ENCODE measurements at regions not wholly inside any gene's neighbourhood (a gene's known extent, or its start where the extent isn't known, plus 50 kb on each side); places are given as distances from the start of the nearest gene placed in this dataset.

- Mint-ChIP-seq H3K9me3 (no peaks in the 10 kb centered on the region), H3K4me1 (ENCODE audit: low read depth) (no peaks in the 10 kb centered on the region), H3K4me3 (no peak overlapping the region), H3K36me3 (ENCODE audit: low read depth) (no peaks in the 10 kb centered on the region), H3K27me3 (ENCODE audit: low read depth) (no peaks in the 10 kb centered on the region), H3K27ac (no peak overlapping the region)
Observed at GRCh38 chr18:39414009-39414700, 1848.6 kb upstream of the CELF4 start.

- Mint-ChIP-seq H3K9me3 (peaks cover 3% of the 10 kb centered on the region), H3K27ac (no peak overlapping the region), H3K4me3 (no peak overlapping the region)
Observed at GRCh38 chr18:39406941-39407340, 1841.3 kb upstream of the CELF4 start.

GRCh38 chr18:39403121-39403520 lies 1837.5 kb upstream of the CELF4 start:
- Mint-ChIP-seq H3K36me3 (ENCODE audit: low read depth) (no peaks in the 10 kb centered on the region), H3K4me3 (no peak overlapping the region), H3K4me1 (ENCODE audit: low read depth) (no peaks in the 10 kb centered on the region), H3K9me3 (no peaks in the 10 kb centered on the region), H3K27me3 (ENCODE audit: low read depth) (no peaks in the 10 kb centered on the region), H3K27ac (no peak overlapping the region)

More at GRCh38 chr18:39406941-39407340, 1841.3 kb upstream of the CELF4 start:
- Mint-ChIP-seq H3K36me3 (ENCODE audit: low read depth) (no peaks in the 10 kb centered on the region), H3K4me1 (ENCODE audit: low read depth) (no peaks in the 10 kb centered on the region), H3K27me3 (ENCODE audit: low read depth) (no peaks in the 10 kb centered on the region)

- Mint-ChIP-seq H3K4me3 (no peak overlapping the region), H3K27me3 (ENCODE audit: low read depth) (no peaks in the 10 kb centered on the region), H3K4me1 (ENCODE audit: low read depth) (no peaks in the 10 kb centered on the region), H3K27ac (no peak overlapping the region), H3K36me3 (ENCODE audit: low read depth) (no peaks in the 10 kb centered on the region), H3K9me3 (peaks cover 3% of the 10 kb centered on the region)
Observed at GRCh38 chr18:39399662-39400061, 1834.1 kb upstream of the CELF4 start.

GRCh38 chr18:39396168-39396567 lies 1830.6 kb upstream of the CELF4 start:
- no peaks in the 10 kb centered on the region for H3K4me1 Mint-ChIP-seq (ENCODE audit: low read depth)
- H3K4me3 Mint-ChIP-seq = no peak overlapping the region
- peaks cover 20% of the 10 kb centered on the region for H3K9me3 Mint-ChIP-seq
- H3K36me3 Mint-ChIP-seq (ENCODE audit: low read depth) = no peaks in the 10 kb centered on the region
- H3K27ac Mint-ChIP-seq = no peak overlapping the region
- no peaks in the 10 kb centered on the region for H3K27me3 Mint-ChIP-seq (ENCODE audit: low read depth)

GRCh38 chr18:39389800-39390379 lies 1824.3 kb upstream of the CELF4 start:
- Mint-ChIP-seq H3K4me3 (no peak overlapping the region), H3K27ac (no peak overlapping the region), H3K36me3 (ENCODE audit: low read depth) (no peaks in the 10 kb centered on the region), H3K27me3 (ENCODE audit: low read depth) (no peaks in the 10 kb centered on the region), H3K4me1 (ENCODE audit: low read depth) (no peaks in the 10 kb centered on the region), H3K9me3 (peaks cover 25% of the 10 kb centered on the region)

GRCh38 chr18:39380866-39381265 lies 1815.3 kb upstream of the CELF4 start:
- no peaks in the 10 kb centered on the region for H3K4me1 Mint-ChIP-seq (ENCODE audit: low read depth)
- no peaks in the 10 kb centered on the region for H3K36me3 Mint-ChIP-seq (ENCODE audit: low read depth)
- H3K27ac Mint-ChIP-seq = no peak overlapping the region
- no peaks in the 10 kb centered on the region for H3K9me3 Mint-ChIP-seq
- no peak overlapping the region for H3K4me3 Mint-ChIP-seq
- no peaks in the 10 kb centered on the region for H3K27me3 Mint-ChIP-seq (ENCODE audit: low read depth)

- H3K27ac Mint-ChIP-seq = no peak overlapping the region
Observed at GRCh38 chr18:39380186-39380725, 1814.7 kb upstream of the CELF4 start.

GRCh38 chr18:39375066-39375465 lies 1809.5 kb upstream of the CELF4 start:
- Mint-ChIP-seq H3K4me3 (no peak overlapping the region), H3K36me3 (ENCODE audit: low read depth) (no peaks in the 10 kb centered on the region), H3K27me3 (ENCODE audit: low read depth) (no peaks in the 10 kb centered on the region), H3K27ac (no peak overlapping the region), H3K9me3 (peaks cover 4% of the 10 kb centered on the region), H3K4me1 (ENCODE audit: low read depth) (no peaks in the 10 kb centered on the region)

More at GRCh38 chr18:39380186-39380725, 1814.7 kb upstream of the CELF4 start:
- Mint-ChIP-seq H3K9me3 (no peaks in the 10 kb centered on the region), H3K36me3 (ENCODE audit: low read depth) (no peaks in the 10 kb centered on the region), H3K27me3 (ENCODE audit: low read depth) (no peaks in the 10 kb centered on the region), H3K4me3 (no peak overlapping the region), H3K4me1 (ENCODE audit: low read depth) (no peaks in the 10 kb centered on the region)

GRCh38 chr18:39371996-39372395 lies 1806.4 kb upstream of the CELF4 start:
- Mint-ChIP-seq H3K9me3 (peaks cover 4% of the 10 kb centered on the region), H3K27ac (no peak overlapping the region), H3K36me3 (ENCODE audit: low read depth) (no peaks in the 10 kb centered on the region), H3K4me1 (ENCODE audit: low read depth) (no peaks in the 10 kb centered on the region), H3K27me3 (ENCODE audit: low read depth) (no peaks in the 10 kb centered on the region), H3K4me3 (no peak overlapping the region)

GRCh38 chr18:39366656-39367055 lies 1801.1 kb upstream of the CELF4 start:
- Mint-ChIP-seq H3K36me3 (ENCODE audit: low read depth) (no peaks in the 10 kb centered on the region), H3K4me3 (no peak overlapping the region), H3K27me3 (ENCODE audit: low read depth) (no peaks in the 10 kb centered on the region)

GRCh38 chr18:39365836-39366485 lies 1800.4 kb upstream of the CELF4 start:
- no peaks in the 10 kb centered on the region for H3K36me3 Mint-ChIP-seq (ENCODE audit: low read depth)
- H3K4me1 Mint-ChIP-seq (ENCODE audit: low read depth) = no peaks in the 10 kb centered on the region
- H3K9me3 Mint-ChIP-seq = no peaks in the 10 kb centered on the region
- H3K27ac Mint-ChIP-seq = no peak overlapping the region
- H3K4me3 Mint-ChIP-seq = no peak overlapping the region
- no peaks in the 10 kb centered on the region for H3K27me3 Mint-ChIP-seq (ENCODE audit: low read depth)

More at GRCh38 chr18:39366656-39367055, 1801.1 kb upstream of the CELF4 start:
- no peaks in the 10 kb centered on the region for H3K4me1 Mint-ChIP-seq (ENCODE audit: low read depth)
- H3K27ac Mint-ChIP-seq = no peak overlapping the region
- peaks cover under 1% of the 10 kb centered on the region for H3K9me3 Mint-ChIP-seq

GRCh38 chr18:39360072-39360471 lies 1794.5 kb upstream of the CELF4 start:
- Mint-ChIP-seq H3K4me3 (no peak overlapping the region), H3K27me3 (ENCODE audit: low read depth) (no peaks in the 10 kb centered on the region), H3K9me3 (no peaks in the 10 kb centered on the region), H3K36me3 (ENCODE audit: low read depth) (no peaks in the 10 kb centered on the region), H3K4me1 (ENCODE audit: low read depth) (no peaks in the 10 kb centered on the region), H3K27ac (no peak overlapping the region)

GRCh38 chr18:39359636-39360035 lies 1794.0 kb upstream of the CELF4 start:
- no peak overlapping the region for H3K4me3 Mint-ChIP-seq
- no peaks in the 10 kb centered on the region for H3K9me3 Mint-ChIP-seq
- H3K36me3 Mint-ChIP-seq (ENCODE audit: low read depth) = no peaks in the 10 kb centered on the region
- H3K4me1 Mint-ChIP-seq (ENCODE audit: low read depth) = no peaks in the 10 kb centered on the region
- no peak overlapping the region for H3K27ac Mint-ChIP-seq
- no peaks in the 10 kb centered on the region for H3K27me3 Mint-ChIP-seq (ENCODE audit: low read depth)

GRCh38 chr18:39350945-39351344 lies 1785.3 kb upstream of the CELF4 start:
- Mint-ChIP-seq H3K9me3 (no peaks in the 10 kb centered on the region), H3K4me3 (no peak overlapping the region), H3K36me3 (ENCODE audit: low read depth) (no peaks in the 10 kb centered on the region)

More at GRCh38 chr18:39350945-39351344, 1785.3 kb upstream of the CELF4 start:
- no peaks in the 10 kb centered on the region for H3K4me1 Mint-ChIP-seq (ENCODE audit: low read depth)
- H3K27ac Mint-ChIP-seq = no peak overlapping the region
- no peaks in the 10 kb centered on the region for H3K27me3 Mint-ChIP-seq (ENCODE audit: low read depth)

All from T-helper 1 cell treated with Interleukin-12 subunit alpha and Interleukin-12 subunit beta and Interleukin-4 antibody, amounts not matched to agents 30 μg/mL and 1 μg/mL, for 36 hours (primary cell).